T47D (cell line): ENCODE measurements at regions not wholly inside any gene's neighbourhood (a gene's known extent, or its start where the extent isn't known, plus 50 kb on each side); places are given as distances from the start of the nearest gene placed in this dataset.
A peak's percentile ranks its signal among the peaks of the same experiment; 100 is the strongest.
"Not testable (repeated sequence)": the region's sequence is repeated elsewhere in the genome, so short reads cannot be mapped to it uniquely, and the experiment has no call there.

Experiments used
- DNase-seq, 2 experiments: peaks; one replicate each; pipeline versions ENCODE4 v3.0.0 to v3.0.0-alpha.2; 2011 to 2012; ENCODE audit warnings: low read depth in 1 of 2, low spot score in 1 of 2
- JUND ChIP-seq: IDR thresholded peaks from 2 replicates; pipeline ENCODE4 v1.6.1; 2012; ENCODE audit warnings: low read depth
- in situ Hi-C: cut with HindIII; loops from 2 replicates; pipeline ENCODE4 v1.10.0; 2016; ENCODE audit warnings: low sequenced_read_pairs, low pct_unique_long_range_greater_than_20kb

- no peak for TF ChIP-seq JUND
- no peak for DNase-seq
- in situ Hi-C loops = no loop called here
These were observed 1002.7 kb upstream of the PCDH20 start for GRCh38 chr13:62418376-62418775.

GRCh38 chr13:62407871-62408270 is 992.2 kb upstream of the PCDH20 start:
- no peak for DNase-seq
- in situ Hi-C loops = no loop called here
- TF ChIP-seq JUND = no peak

DNA sequence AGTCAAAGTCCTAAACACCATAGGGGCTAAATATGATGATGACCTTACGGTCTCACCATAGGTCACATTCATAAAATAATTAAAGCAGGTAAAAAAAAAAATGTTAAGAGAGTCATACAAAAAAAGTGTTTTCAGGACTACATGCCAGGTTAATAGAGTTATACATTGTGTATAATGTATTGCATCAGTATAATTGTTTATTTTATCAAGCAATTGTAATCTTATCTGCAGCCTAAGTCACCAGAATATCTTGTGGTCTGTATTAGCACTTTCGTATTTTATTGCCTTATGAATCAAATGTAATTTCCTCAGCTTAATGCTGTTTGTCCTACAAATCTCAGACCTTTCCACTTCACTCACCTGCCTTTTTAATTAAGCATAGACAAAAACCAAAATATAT is 972.9 kb upstream of the PCDH20 start:
- TF ChIP-seq JUND = no peak
- in situ Hi-C loops = no loop called here
- DNase-seq = no peak

GRCh38 chr13:62387647-62388046 is 972.0 kb upstream of the PCDH20 start:
- DNase-seq = peak in 1 of 2 experiments; percentile 44
- no peak for TF ChIP-seq JUND
- in situ Hi-C loops = no loop called here

DNA sequence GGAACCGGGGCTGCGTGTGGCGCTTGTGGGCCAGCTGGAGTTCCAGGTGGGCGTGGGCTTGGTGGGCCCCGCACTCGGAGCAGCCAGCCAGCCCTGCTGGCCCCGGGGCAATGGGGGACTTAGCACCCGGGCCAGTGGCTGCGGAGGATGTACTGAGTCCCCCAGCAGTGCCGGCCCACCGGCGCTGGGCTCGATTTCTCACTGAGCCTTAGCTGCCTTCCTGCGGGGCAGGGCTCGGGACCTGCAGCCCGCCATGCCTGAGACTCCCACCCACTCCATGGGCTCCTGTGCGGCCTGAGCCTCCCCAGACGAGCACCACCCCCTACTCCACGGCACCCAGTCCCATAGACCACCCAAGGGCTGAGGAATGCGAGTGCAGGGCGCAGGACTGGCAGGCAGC is 963.6 kb upstream of the PCDH20 start:
- in situ Hi-C loops, DNase-seq: not testable (repeated sequence)

DNA sequence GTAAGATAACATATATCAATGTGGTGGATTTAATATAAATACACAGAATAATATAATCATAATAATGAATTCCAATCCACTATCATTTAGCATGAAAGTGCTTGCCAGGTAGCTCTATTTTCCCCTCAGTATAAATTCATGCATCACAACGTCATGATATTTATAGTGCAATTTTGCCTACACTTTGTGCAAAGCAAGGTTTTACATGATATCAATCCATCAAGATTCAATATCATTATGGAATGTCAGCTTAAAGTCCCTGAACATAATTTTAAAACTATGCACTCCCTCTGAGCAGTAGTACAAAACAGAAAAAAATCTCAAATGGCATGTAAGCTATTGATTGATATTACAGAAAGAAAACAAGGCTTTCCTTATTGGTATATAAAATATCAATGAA is 962.2 kb upstream of the PCDH20 start:
- DNase-seq = no peak
- no peak for TF ChIP-seq JUND
- in situ Hi-C loops = no loop called here

DNA sequence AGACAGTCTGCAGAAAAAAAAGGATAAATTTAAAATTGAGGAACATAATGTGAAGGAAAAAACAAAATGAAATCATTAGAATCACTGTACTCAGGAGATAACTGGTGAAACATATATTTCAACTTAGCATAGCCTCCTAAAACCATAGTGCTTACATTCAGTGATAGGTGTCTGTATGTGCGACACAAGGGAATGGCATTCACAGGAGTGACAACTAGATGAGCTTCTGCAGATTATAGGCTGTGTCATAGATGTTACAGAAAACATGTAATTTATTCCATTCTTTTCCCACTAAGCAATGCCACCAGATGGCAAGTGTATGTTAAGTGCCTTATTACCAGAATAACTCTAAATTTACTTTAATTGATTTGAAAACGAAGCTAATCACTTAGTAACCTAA is 960.0 kb upstream of the PCDH20 start:
- DNase-seq = no peak
- no peak for TF ChIP-seq JUND
- in situ Hi-C loops = no loop called here

GRCh38 chr13:62371737-62372136 is 956.1 kb upstream of the PCDH20 start:
- no peak for TF ChIP-seq JUND
- in situ Hi-C loops = no loop called here
- DNase-seq = no peak

GRCh38 chr13:62367971-62368370 is 952.3 kb upstream of the PCDH20 start:
- in situ Hi-C loops, DNase-seq: not testable (repeated sequence)

- TF ChIP-seq JUND = no peak
- in situ Hi-C loops = no loop called here
- DNase-seq = no peak
These were observed 945.0 kb upstream of the PCDH20 start for GRCh38 chr13:62360609-62361008.

GRCh38 chr13:62358646-62358932 is 942.9 kb upstream of the PCDH20 start:
- in situ Hi-C loops = no loop called here
- no peak for DNase-seq
- TF ChIP-seq JUND = no peak

DNA sequence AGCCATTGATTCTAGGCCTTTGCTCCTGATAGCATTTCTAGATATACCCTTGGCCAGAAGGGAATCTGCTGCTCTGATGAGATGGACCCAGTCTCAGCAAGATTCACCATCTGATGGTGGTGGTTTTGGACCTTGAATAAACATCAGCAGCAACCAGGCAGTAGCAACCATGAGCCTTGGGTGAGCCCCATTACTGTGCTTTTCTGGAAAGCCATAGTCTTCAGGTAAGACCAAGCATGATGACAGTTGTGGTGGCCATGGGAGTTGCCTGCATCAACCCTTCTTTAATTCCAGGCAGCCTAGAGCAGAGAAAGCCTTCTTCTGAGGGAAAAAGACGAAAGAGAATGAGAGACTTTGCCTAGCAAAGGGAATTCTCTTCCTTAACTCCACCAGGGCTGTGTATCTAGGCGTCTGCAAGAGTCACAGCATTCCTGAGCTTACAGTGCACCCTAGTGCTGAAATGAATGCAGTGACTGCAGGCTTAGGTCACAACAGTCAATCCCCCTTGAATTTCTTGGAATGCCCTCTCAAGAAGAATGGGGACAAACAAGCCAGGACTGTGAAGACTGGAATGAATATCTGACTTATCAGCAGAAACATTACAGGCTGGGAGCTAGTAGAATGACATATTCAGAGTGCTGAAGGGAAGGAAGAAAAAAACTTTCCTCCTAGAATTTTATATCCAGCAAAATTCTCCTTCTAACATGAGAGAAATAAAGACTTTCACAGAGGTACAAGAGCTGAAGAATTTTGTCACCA is 942.4 kb upstream of the PCDH20 start:
- no peak for TF ChIP-seq JUND
- in situ Hi-C loops = no loop called here
- peak in 1 of 2 experiments; percentile 77 for DNase-seq

GRCh38 chr13:62356977-62357376 is 941.3 kb upstream of the PCDH20 start:
- DNase-seq = no peak
- in situ Hi-C loops = no loop called here
- TF ChIP-seq JUND = no peak
